B cell (primary cell): ENCODE measurements at regions not wholly inside any gene's neighbourhood (a gene's known extent, or its start where the extent isn't known, plus 50 kb on each side); places are given as distances from the start of the nearest gene placed in this dataset.

Experiments
- ATAC-seq: fragments of 200-7000 bp; cut with Tn5 transposase; one replicate; pipeline ENCODE4 v1.10.0; 2021; ENCODE audit warnings: low read depth, mild to moderate bottlenecking, moderate number of reproducible peaks, moderate library complexity
- CTCF ChIA-PET: fragments of 350-600 bp; sonication (Branson Sonifier 250); formaldehyde crosslinking; loops from one replicate; lab custom pipeline; 2021; ENCODE audit warnings: antibody characterized with exemption, inconsistent platforms; lab: Charles Lee
- POLR2A ChIA-PET: fragments of 350-600 bp; sonication (Branson Sonifier 250); formaldehyde crosslinking; loops from one replicate; lab custom pipeline; 2021; ENCODE audit warnings: antibody characterized with exemption; lab: Charles Lee
- DNase-seq: peaks from one replicate; pipeline ENCODE4 v3.0.0; 2013
- H2AFZ ChIP-seq: 2 replicates; pipeline ENCODE4 v1.6.1; 2012; ENCODE audit warnings: mild to moderate bottlenecking, low read depth, low read length; ENCODE audit not compliant: insufficient read depth, poor library complexity, severe bottlenecking
- H3K27ac ChIP-seq, 2 donors: 1 replicate in 1 of 2; 2 replicates in 1 of 2; pipeline ENCODE4 v1.5.1; 2012 to 2013; ENCODE audit warnings: low read length in 2 of 2, mild to moderate bottlenecking in 2 of 2, moderate library complexity in 1 of 2
- H3K27me3 ChIP-seq, 4 experiments: fragments of 200-600 bp in 1 of 4; sonication (generic) in 1 of 4; replicated peaks in 1 of 4; 1 replicate in 2 of 4; 2 replicates in 2 of 4; pipeline versions ENCODE4 v1.6.1 to v1.7.0; 2013 to 2016; ENCODE audit warnings: low read length in 3 of 4, mild to moderate bottlenecking in 2 of 4, mixed read lengths in 1 of 4, moderate library complexity in 1 of 4; ENCODE audit not compliant: insufficient read depth in 4 of 4, control insufficient read depth in 3 of 4; ENCODE audit errors: control extremely low read depth in 1 of 4
- H3K36me3 ChIP-seq, 2 experiments: replicated peaks in 1 of 2; 1 replicate in 1 of 2; 2 replicates in 1 of 2; pipeline versions ENCODE4 v1.6.1 to v1.7.1; 2013; ENCODE audit warnings: low read length in 1 of 2; ENCODE audit not compliant: insufficient read depth in 2 of 2, control insufficient read depth in 1 of 2; ENCODE audit errors: control extremely low read depth in 1 of 2, extremely low read depth in 1 of 2
- H3K4me1 ChIP-seq, 2 donors: fragments of 200-600 bp in 1 of 2; sonication (generic) in 1 of 2; 1 replicate in 1 of 2; 2 replicates in 1 of 2; pipeline versions ENCODE4 v1.5.1 to v1.6.1; 2013 to 2017; ENCODE audit warnings: low read length in 2 of 2; ENCODE audit not compliant: control insufficient read depth in 2 of 2, insufficient read depth in 2 of 2
- H3K4me2 ChIP-seq: replicated peaks from 2 replicates; pipeline ENCODE3; 2012; ENCODE audit warnings: mild to moderate bottlenecking, low read depth, low read length; ENCODE audit not compliant: poor library complexity, severe bottlenecking
- H3K4me3 ChIP-seq, 5 experiments: fragments of 200-600 bp in 1 of 5; sonication (generic) in 1 of 5; 1 replicate in 3 of 5; 2 replicates in 2 of 5; pipeline versions ENCODE4 v1.5.1 to v1.7.0; 2011 to 2016; ENCODE audit warnings: low read length in 4 of 5, mild to moderate bottlenecking in 4 of 5, low read depth in 2 of 5, control low read depth in 1 of 5, moderate library complexity in 1 of 5; ENCODE audit not compliant: insufficient read depth in 1 of 5; ENCODE audit errors: control extremely low read depth in 1 of 5, extremely low read depth in 1 of 5
- H3K79me2 ChIP-seq: fragments of 200-600 bp; sonication (generic); one replicate; pipeline ENCODE4 v1.6.0; 2016; ENCODE audit warnings: low read length; ENCODE audit not compliant: control insufficient read depth, insufficient read depth
- H3K9ac ChIP-seq: fragments of 200-600 bp; sonication (generic); 2 replicates; pipeline ENCODE4 v1.6.1; 2017; ENCODE audit warnings: mild to moderate bottlenecking, low read length, moderate library complexity
- H3K9me3 ChIP-seq, 3 donors: one replicate each; pipeline versions ENCODE4 v1.6.1 to v1.7.1; 2013; ENCODE audit warnings: low read length in 2 of 3; ENCODE audit not compliant: control insufficient read depth in 2 of 3, insufficient read depth in 1 of 3; ENCODE audit errors: control extremely low read depth in 1 of 3
- H4K20me1 ChIP-seq: 2 replicates; pipeline ENCODE4 v1.6.0; 2012; ENCODE audit warnings: mild to moderate bottlenecking, low read length; ENCODE audit not compliant: insufficient read depth, control insufficient read depth, poor library complexity, severe bottlenecking
- H3K27ac Mint-ChIP-seq: one replicate; pipeline ENCODE4 v1.8.0; 2021; ENCODE audit warnings: mixed read lengths
- H3K27me3 Mint-ChIP-seq: one replicate; pipeline ENCODE4 v1.8.0; 2021; ENCODE audit warnings: mixed read lengths
- H3K4me1 Mint-ChIP-seq: one replicate; pipeline ENCODE4 v1.8.0; 2021; ENCODE audit warnings: mixed read lengths
- H3K4me3 Mint-ChIP-seq: one replicate; pipeline ENCODE4 v1.8.0; 2021; ENCODE audit warnings: mixed read lengths
- H3K9me3 Mint-ChIP-seq: one replicate; pipeline ENCODE4 v1.8.0; 2022; ENCODE audit warnings: mixed read lengths; ENCODE audit not compliant: insufficient read depth
- CTCF ChIP-seq: fragments of 200-600 bp; IDR thresholded peaks from one replicate; pipeline ENCODE4 v1.8.0; 2022; ENCODE audit warnings: antibody characterized with exemption, mild to moderate bottlenecking
- EZH2 ChIP-seq: IDR thresholded peaks from 2 replicates; pipeline ENCODE4 v1.6.1; 2012; ENCODE audit warnings: borderline replicate concordance, low read depth, mild to moderate bottlenecking, moderate library complexity, low read length; ENCODE audit not compliant: insufficient read depth, poor library complexity, severe bottlenecking
- WGBS: methylation state at CpG from one replicate; pipeline ENCODE4 v1.1.5; 2013; ENCODE audit warnings: missing lambda C conversion rate; ENCODE audit not compliant: insufficient coverage; 5-methylcytosine and 5-hydroxymethylcytosine counted together
- intact Hi-C: fragments of 100-400 bp; cut with micrococcal nuclease; formaldehyde crosslinking; loops from one replicate; pipeline ENCODE4 v1.10.0; 2022

- Mint-ChIP-seq H3K4me3 (no peak overlapping the region), H3K27ac (no peak overlapping the region), H3K4me1 (no peaks in the 10 kb centered on the region), H3K27me3 (peaks cover 20% of the 10 kb centered on the region), H3K9me3 (no peaks in the 10 kb centered on the region)
- Histone ChIP-seq H3K4me1 (no peaks in the 10 kb centered on the region), H3K27me3 (no peaks in the 10 kb centered on the region), H3K4me3 (no peak overlapping the region), H2AFZ (no peak overlapping the region), H3K9me3 (peaks cover 0 to 15% (median 0%) of the 10 kb centered on the region in 3 donors), H3K79me2 (no peaks in the 10 kb centered on the region), H3K27ac (no peak overlapping the region), H4K20me1 (no peaks in the 10 kb centered on the region), H3K9ac (no peak overlapping the region), H3K4me2 (no peak overlapping the region), H3K36me3 (no peaks in the 10 kb centered on the region)
- WGBS = 86% methylated on average over 1 of the region's 3 CpGs
- ChIA-PET POLR2A (no interaction called here), CTCF (no interaction called here)
- DNase-seq (no peak), ATAC-seq (no peak)
- intact Hi-C loops = no loop called here
- TF ChIP-seq EZH2 = no peak
- no peak for TF ChIP-seq CTCF
Observed at GRCh38 chr18:77573571-77573970, 323.9 kb downstream of the GALR1 start.

- no peak overlapping the region for H3K27ac ChIP-seq
- H2AFZ ChIP-seq = no peak overlapping the region
- no peak overlapping the region for H3K9ac ChIP-seq
- H3K36me3 ChIP-seq = no peaks in the 10 kb centered on the region
- no peaks in the 10 kb centered on the region for H3K4me1 Mint-ChIP-seq
- TF ChIP-seq CTCF = no peak
- TF ChIP-seq EZH2 = no peak
- intact Hi-C loops = no loop called here
- no peak overlapping the region for H3K4me2 ChIP-seq
- H3K4me3 ChIP-seq = no peak overlapping the region
- no peaks in the 10 kb centered on the region for H3K79me2 ChIP-seq
- DNase-seq = no peak
- no peak overlapping the region for H3K27ac Mint-ChIP-seq
- ATAC-seq = no peak
- H3K9me3 ChIP-seq = no peaks in the 10 kb centered on the region
- no peak overlapping the region for H3K4me3 Mint-ChIP-seq
- WGBS = 90% methylated on average over 6 of the region's 7 CpGs
- H3K27me3 ChIP-seq = no peaks in the 10 kb centered on the region
- H3K9me3 Mint-ChIP-seq = peaks cover 3% of the 10 kb centered on the region
- POLR2A ChIA-PET = no interaction called here
- peaks cover under 1% of the 10 kb centered on the region for H3K27me3 Mint-ChIP-seq
- CTCF ChIA-PET = no interaction called here
- H3K4me1 ChIP-seq = no peaks in the 10 kb centered on the region
- H4K20me1 ChIP-seq = no peaks in the 10 kb centered on the region
Observed at GRCh38 chr18:77590943-77591515, 341.4 kb downstream of the GALR1 start.
